Medulla oblongata (tissue), 1 donor: ENCODE measurements at regions not wholly inside any gene's neighbourhood (a gene's known extent, or its start where the extent isn't known, plus 50 kb on each side); places are given as distances from the start of the nearest gene placed in this dataset.
"Not testable (repeated sequence)": the region's sequence is repeated elsewhere in the genome, so short reads cannot be mapped to it uniquely, and the experiment has no call there.

ENCODE experiments used
- DNase-seq: peaks from one replicate; pipeline ENCODE4 v3.0.0-alpha.2; 2015; ENCODE audit errors: extremely low spot score

DNA sequence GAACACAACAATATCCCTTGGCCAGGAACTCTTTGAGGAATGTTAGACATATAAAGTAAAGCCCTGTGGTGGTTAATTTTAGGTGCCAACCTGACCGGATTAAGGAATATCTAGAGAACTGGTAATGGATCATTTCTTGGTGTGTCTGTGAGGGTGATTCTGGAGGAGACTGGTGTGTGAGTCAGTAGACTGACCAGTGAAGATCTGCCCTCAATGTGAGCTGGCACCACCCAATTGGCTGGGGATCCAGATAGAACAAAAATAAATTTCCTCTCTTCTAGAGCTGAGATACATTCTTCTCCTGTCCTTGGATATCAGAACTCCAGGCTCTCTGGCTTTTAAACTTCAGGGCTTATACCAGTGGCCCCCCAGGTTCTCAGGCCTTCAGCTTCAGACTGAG, 56.2 kb upstream of the TNPO1 start:
- no peak for DNase-seq

DNA sequence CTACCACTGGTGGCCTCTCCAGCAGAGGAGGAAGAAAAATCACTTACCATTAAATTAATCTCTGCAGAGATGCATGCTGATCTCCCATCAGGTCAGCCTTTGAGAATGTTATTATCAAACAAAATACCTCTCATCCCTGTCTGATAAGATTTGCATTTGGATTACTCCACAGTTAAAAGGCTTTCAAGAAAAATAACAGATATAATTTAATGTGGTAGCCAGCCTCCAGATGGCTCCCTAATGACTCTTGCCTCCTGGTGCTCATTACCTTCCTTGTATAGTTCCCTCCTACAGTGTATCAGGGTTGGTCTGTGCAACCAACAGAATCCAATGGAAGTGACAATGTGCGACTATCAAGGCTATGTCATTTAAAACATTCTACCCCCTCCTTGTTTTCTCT, 63.6 kb upstream of the TNPO1 start:
- DNase-seq = no peak

DNA sequence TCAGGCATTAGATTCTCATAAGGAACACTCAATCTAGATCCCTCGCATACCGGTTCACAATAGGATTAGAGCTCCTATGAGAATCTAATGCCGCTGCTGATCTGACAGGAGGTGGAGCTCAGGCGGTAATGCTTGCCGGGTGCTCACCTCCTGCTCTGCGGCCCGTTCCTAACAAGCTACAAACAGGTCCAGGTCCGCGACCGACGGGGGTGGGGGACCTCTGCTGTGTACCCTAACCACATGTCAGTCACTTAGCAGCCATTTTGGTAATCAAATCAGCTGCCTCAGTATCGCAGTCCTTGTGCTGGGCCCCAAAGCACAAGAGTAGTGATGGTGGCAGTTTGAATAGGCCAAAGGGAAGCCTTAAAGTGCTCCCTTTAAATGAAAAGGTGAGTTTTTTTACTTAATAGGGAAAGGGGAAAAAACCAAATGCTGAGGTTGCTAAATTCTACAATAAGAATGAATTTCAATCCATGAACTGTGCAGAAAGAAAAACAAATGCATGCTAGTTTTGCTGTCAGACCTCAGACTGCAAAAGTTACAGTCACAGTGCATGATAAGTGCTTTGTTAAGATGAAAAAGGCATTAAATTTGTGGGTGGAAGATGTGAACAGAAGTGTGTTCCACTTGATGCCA, 67.0 kb upstream of the TNPO1 start:
- no peak for DNase-seq

DNA sequence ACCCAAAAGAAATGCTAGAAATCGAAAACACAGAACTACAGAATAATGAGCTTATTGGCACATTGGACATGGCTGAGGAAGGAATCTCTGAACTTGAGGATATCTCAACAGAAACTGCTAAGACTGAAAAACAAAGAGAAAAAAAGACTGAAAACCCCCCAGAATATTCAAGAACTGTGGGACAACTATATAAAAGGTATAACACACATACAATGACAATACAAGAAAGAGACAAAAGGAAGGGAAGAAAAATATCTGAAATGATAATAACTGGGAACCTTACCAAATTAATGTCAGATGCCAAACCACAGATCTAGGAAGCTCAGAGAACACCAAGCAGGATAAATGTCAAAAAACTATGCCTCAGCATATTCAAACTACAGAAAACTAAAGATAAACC, 68.6 kb upstream of the TNPO1 start:
- no peak for DNase-seq

DNA sequence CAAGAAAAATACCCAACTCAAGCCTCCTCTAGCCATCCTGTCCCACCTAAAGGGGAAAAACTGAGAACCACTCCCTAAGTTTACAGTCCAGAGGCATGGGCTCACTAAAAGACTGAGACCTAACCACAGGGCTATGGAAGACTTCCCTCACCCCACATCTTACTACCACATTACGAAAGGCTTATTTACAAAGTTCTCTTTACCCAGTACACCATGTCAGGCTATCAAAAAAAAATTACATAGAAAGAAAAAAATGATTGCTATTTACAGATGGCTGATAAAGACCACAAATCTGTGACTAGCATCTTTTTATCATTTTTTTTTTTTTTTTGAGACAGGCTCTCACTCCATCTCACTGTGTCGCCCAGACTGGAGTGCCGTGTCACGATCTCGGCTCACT, 69.7 kb upstream of the TNPO1 start:
- DNase-seq = no peak

DNA sequence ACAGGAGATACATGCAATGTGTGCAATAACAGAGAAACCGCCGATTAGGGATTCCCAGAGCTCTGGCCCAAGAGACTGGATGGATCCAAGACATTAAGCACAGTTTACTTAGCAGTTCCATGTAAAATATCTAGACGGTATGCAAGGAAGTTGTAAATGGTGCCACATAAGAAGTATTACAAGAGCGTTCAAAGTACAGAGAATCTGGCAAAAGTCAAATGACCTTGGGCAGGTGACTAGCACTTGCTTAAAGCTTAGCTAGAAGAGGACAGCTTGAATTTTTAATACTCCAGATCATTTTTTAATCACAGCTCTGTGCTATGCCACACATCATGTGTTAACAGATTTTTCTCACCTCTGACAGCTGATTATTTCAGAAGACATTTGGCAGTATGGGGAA, 72.3 kb upstream of the TNPO1 start:
- no peak for DNase-seq

DNA sequence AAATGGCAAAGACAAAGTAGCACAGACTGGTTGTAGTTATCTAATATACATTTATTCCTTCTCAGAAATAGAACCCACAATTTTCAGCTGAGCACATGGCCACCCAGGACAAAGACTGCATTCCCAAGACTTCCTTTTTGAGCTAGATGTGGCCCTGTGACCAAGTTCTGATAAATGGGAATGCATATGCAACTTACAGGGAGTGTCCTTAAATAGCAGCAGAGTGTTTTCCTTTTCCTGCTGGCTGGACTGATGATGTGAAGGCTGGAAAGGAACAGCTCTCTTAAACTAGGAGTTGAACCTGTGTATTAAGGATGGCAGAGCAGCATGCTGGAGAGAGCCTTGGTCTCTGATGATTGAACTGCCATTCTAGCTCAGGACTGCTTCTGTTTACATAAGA, 74.7 kb upstream of the TNPO1 start:
- no peak for DNase-seq

DNA sequence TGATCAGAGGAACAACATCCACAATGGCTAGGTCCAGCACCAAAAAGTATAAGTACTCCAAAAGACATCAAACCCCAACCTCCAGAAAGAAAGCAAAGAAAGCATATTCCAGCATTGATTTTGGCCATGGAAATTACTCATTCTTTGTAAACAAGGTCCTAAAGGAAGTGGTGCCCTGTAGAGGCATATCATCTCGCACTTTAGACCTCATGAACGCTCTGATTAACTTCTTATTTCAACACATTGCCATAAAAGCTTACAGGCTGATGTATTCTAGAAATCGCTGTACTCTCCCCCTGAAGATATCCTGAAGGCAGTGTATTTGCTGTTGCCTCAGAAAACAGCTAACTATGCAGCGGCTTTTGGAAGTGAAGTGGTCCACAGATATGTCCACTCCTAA, 82.7 kb upstream of the TNPO1 start:
- DNase-seq = no peak

DNA sequence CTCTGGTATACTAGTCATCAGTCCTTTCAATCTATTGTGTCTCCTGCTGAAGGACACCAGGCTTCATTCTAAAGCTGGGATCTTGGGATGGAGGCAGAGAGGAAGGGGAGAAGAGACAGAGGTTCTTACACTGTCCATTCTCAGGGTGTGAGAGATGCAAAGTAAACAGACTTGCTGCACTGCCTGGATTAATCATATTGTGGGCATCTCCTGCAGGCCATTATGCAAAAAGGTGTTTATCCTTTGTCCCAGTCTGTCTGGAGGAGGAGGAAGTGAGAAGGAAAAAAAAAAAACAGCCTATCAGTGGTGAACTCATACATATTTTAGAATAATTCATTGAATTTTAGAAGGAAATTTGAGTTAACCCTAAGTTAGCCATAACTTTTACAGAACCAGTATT, 92.9 kb upstream of the TNPO1 start:
- DNase-seq = no peak

DNA sequence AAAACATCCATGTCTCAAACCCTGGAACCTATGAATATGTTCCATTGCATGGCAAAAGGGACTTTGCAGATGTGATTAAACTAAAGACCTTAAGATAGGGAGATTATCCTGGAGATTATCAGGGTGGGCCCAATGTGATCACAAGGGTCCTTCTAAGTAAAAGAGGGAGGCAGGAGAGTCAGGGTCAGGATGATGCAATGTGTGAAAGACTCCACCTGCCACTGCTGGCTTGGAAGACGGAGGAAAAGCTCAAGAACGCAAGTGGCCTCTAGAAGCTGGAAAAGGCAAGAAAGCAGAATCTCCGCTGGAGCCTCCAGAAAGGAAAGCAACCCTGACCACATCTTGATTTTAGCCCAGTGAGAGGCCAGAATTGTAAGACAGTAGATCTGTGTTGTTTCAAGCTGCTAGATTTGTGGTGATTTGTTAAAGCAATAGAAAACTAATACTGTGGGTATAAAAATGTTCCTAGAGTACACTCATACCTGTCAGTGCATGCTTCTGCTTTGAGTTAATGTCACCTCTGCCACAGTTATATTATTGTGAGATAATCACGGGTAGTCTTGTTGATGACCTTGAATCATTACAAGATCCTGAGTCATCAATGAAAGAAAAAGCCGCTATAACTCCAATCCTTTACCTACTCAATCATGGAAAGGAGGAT, 93.5 kb upstream of the TNPO1 start:
- no peak for DNase-seq

DNA sequence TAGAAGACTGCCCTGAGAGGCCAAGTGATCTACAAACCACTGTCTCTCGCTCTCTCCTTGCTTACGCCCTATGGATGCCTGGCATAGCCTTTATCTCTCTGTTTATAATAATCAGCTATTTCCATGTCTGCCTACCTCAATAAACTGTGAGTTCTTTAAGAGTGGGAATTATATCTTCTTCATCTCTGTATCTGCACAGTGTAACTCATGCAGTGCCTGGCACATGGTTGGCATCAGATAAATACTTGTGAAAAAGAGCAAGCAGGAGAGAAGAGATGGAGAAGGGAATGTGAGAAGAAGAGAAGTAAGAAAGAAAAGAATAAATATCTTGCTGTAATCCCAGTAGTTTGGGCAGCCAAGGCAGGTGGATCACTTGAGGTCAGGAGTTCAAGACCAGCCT, 94.6 kb upstream of the TNPO1 start:
- no peak for DNase-seq

DNA sequence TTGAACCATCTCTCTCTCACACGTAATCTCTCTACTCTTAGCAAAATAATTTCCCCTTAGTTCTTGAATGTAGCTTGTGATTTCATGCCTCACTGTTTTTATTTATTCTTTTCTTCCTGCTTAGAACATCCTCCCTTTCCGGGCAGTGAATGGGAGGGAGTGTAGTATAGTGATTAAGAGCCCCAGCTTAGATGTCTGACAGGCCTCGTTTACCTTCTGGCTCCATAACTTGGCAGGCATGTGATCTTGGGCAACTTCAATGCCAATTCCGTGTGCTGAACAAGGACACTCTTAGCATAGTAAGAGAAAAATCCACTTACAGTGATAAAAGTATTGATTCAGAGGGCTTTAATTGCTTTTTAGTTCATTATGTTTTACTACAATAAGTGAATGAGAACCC, 96.3 kb upstream of the TNPO1 start:
- no peak for DNase-seq

DNA sequence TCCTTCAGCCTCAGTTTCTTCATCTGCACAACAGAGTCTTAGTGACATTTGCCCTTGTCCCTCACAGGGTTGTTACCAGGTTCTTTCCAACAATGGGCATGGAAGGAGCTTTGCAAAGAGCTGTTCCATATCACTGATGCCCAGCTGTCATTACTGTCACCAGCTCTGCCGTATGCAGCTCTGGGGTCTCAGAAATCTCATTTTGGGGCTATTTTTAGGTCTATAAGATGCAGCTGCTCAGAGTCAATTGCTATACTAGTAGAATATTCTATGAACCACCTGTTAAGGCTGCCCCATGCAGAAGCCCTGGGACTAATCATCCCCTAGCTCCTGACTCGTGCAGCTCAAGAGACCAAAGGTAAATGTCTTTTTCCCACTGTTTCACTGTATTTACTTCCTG, 105.1 kb upstream of the TNPO1 start:
- no peak for DNase-seq

DNA sequence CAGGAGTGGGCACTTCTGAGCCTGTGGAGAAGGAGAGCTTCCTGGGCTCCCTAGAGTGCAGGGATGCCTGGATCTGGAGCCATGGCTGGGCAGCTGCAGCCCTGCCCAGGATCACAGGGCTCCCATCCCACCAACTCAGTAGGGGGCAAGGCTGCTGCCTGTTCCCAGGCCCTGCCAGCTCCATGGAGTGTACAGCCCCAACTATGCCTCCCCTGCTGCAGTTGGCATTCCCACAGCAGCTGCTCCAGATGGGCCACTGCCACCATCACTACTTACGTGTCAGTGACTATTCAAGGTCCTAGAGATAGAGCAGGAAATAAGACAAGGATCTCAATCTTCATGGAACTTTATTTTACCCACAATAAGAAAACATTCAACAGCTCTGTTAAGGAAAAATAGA, 107.1 kb upstream of the TNPO1 start:
- DNase-seq = no peak

DNA sequence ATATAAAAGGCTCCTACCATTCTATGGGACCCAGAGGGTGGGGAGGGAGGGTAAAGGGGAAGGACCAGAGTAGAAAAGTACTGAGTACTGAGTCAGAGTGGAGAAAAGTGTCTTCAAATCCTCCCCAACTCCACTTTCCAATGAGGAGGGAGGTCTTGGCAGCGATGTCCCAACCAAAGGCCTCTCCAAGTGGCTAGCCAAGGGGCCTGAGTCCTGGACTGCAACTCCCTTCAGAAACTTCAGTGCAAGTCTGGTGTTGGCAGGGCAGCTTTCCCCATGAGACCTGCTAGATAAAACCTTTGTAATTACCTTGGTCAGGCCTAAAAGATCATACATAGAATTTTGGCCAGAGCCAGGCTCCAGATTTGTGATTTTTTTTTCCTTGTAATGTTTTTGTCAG, 111.3 kb upstream of the TNPO1 start:
- no peak for DNase-seq

DNA sequence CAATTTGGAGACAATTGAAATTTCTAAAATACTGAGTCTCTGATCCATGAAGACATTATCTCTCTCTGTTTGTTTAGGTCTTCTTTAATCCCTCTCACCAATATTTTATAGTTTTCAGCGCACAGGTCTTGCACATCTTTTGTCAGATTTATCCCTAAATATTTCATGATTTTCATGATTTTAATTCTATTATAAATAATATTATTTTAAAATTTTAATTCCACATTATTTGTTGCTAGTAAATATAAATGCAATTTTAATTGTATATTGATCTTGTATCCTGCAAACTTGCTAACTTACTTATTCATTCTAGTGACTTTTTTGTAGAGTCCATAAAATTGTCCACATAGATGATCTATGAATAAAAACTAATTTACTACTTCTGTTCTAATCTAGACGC, 112.6 kb upstream of the TNPO1 start:
- DNase-seq = no peak

DNA sequence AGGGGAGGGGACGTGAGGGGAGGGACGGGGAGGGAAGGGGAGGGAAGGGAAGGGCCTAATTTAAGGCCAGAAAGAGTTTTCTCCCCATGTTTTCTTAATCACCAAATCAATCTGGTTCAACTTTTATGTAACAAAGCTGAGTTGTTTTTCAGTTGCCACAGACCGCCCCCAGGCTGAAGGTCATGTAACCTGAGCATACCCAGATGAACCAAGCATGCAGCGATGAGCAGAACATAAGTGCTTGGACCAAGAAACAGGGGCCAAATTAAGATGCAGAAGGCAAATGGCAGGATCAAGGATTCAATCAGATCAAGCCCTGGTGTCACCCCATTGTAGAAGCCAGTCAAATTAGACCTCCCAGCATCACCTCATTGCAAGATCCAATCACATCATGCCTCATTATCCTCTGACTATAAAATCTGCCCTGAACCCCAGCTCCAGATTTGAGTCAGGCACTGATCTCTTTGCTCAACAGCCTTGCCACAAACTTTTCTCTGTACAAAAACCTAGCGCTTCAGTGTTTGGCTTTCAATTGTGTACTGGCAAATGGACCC, 113.5 kb upstream of the TNPO1 start:
- DNase-seq = no peak

DNA sequence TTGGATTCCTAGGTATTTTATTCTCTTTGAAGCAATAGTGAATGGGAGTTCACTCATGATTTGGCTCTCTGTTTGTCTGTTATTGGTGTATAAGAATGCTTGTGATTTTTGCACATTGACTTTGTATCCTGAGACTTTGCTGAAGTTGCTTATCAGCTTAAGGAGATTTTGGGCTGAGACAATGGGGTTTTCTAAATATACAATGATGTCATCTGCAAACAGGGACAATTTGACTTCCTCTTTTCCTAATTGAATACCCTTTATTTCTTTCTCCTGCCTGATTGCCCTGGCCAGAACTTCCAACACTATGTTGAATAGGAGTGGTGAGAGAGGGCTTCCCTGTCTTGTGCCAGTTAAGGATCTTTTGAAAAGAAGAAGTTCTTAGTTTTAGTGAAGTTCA, 114.4 kb upstream of the TNPO1 start:
- not testable (repeated sequence) for DNase-seq

DNA sequence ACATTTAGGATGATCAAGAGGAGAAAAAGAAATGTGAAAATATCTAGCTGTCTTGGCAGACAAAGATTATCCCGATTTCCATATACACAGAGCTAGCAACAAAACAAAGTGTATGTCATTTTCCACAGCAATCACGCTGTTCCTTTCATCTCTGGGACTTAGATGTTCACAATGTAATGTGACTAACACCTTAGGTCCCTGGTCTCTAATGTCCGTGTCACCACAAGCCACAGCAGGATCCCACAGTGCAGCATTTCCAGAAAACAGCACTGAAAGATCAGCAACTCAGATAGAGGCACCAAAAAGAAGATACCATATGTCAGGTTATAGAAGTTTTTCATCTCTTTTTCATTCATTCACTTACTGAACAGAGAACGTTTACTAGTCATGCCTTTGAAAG, 118.0 kb upstream of the TNPO1 start:
- DNase-seq = no peak

DNA sequence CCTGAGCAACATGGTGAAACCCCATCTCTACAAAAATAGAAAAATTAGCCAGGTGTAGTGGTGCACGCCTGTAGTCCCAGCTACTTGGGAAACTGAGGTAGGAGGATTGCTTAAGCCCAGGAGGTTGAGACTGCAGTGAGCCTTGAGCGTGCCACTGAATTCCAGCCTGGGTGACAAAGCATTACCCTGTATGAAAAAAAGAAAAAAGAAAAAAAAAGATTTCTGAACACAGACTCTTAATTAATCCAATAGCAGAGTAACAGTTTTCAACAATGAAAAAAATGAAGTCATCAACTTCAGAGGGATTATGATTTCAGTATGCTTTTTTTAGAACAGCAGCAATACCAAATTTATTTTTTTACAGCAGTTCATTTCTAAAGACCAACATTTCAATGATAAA, 118.8 kb upstream of the TNPO1 start:
- no peak for DNase-seq

DNA sequence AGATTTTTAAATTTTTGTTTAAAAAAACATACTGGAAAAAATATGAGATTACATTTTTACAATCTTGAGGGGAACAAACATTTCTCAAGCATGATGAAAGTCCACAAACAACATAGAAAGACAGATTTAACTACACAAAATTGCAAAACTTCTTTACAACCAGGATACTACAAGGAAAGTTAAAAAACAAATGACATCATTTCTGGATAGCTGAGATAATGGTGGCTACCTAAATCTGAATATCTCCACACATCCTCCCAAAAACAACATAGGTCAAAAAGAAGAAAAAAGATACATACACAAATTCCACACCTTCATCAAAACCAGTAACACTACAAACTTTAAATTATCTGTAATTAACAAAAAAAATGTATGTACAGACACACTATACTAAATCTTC, 120.8 kb upstream of the TNPO1 start:
- DNase-seq = no peak

DNA sequence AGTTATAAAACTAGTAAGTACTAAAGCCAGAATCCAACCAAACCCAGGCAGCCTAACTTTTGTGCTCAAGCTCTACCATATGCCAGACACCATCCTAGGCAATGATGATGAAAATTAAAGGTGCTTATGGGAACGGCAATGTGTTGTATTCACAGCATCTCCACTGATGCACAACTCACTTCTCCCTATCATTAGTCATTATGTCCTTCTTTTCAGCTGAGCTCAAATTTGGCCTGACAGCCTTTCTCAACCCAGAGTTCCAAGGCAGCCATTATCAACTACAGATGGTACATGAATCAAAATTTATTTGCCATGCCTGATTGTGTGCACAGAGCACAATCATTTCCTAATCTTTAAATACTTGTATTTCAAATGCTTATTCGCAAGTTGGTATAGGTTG, 121.6 kb upstream of the TNPO1 start:
- DNase-seq = no peak

DNA sequence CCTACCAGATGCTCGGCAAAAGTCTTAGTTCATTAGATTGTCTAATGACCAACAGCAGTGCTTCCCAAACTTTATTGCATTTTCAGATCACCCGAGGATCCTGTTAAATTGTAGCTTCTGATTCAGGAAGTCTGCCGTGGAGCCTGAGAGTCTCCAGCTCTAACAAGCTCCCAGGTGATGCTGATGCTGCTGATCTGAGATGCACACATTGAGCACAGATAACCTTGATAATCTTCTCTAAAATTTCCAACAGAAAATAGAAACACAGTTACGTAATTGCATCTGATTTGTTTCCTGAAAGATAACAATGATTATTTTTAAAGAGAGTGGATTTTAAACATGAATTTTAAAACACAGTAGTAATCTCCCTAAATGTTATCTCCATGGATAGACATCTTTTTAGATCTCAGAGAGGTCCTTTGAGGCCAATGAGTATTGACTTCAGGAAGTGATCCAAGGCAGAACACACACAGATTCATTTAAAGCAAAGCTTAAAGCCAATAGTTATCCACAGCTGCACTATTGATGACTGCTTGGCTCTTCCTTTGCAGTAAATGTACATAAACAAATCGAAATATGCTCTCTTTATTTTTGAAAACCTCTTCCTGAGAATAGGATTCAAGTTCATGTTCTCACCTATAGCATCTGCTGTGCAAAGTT, 122.8 kb upstream of the TNPO1 start:
- no peak for DNase-seq
